HepG2 (cell line): ENCODE measurements at regions not wholly inside any gene's neighbourhood (a gene's known extent, or its start where the extent isn't known, plus 50 kb on each side); places are given as distances from the start of the nearest gene placed in this dataset.

Experiments used
- ATAC-seq: fragments of 200-7000 bp; cut with Tn5 transposase; 3 replicates; pipeline ENCODE4 v1.9.1; 2020; ENCODE audit warnings: mild to moderate bottlenecking, moderate library complexity
- BruUV-seq: library from RNA; stranded (reverse); fragments of 400-500 nt; replicated peaks from 2 replicates; lab custom pipeline; 2021; lab: Mats Ljungman, UMichigan
- CTCF ChIA-PET: fragments of 300-600 bp; formaldehyde crosslinking; extraction: SDS; loops from one replicate; lab custom pipeline; 2021; ENCODE audit warnings: low total read pairs, inconsistent platforms, low intra/inter-chr PET ratio; lab: Yijun Ruan, JAX
- POLR2A ChIA-PET: fragments of 350-600 bp; sonication (Branson Sonifier 250); formaldehyde crosslinking; loops from one replicate; lab custom pipeline; 2020; ENCODE audit warnings: antibody characterized with exemption, inconsistent platforms; lab: Yijun Ruan, JAX
- DNase-seq: peaks from one replicate; pipeline ENCODE4 v3.0.0-alpha.2; 2015; ENCODE audit warnings: low spot score
- FAIRE-seq: peaks from 3 replicates; lab custom pipeline; 2011; peaks lifted over from hg19 to GRCh38; lab: Jason Lieb, UNC
- H2AFZ ChIP-seq: one replicate; pipeline ENCODE4 v1.6.1; 2011; ENCODE audit warnings: low read length, inconsistent platforms
- H3K27ac ChIP-seq: fragments of 300-600 bp; 3 replicates; pipeline ENCODE4 v1.8.0; 2011; ENCODE audit warnings: mixed run types, mild to moderate bottlenecking, mixed read lengths, low read length, inconsistent platforms; ENCODE audit not compliant: insufficient read depth; ENCODE audit errors: extremely low read length
- H3K27me3 ChIP-seq, 2 experiments: fragments of 200-600 bp in 1 of 2; 2 replicates in 1 of 2; 3 replicates in 1 of 2; pipeline versions ENCODE4 v1.6.0 to v1.8.0; 2011; ENCODE audit warnings: low read length in 2 of 2, mild to moderate bottlenecking in 2 of 2, moderate library complexity in 2 of 2, inconsistent platforms in 1 of 2; ENCODE audit not compliant: insufficient read depth in 2 of 2, control insufficient read depth in 1 of 2
- H3K36me3 ChIP-seq, 2 experiments: fragments of 200-600 bp in 1 of 2; replicated peaks in 1 of 2; 2 replicates in 1 of 2; 3 replicates in 1 of 2; pipeline versions ENCODE4 v1.5.1 to v1.8.0; 2011; ENCODE audit warnings: low read length in 2 of 2, inconsistent platforms in 1 of 2; ENCODE audit not compliant: insufficient read depth in 2 of 2, control insufficient read depth in 1 of 2
- H3K4me1 ChIP-seq: 2 replicates; pipeline ENCODE4 v1.5.1; 2012; ENCODE audit warnings: low read length, inconsistent platforms; ENCODE audit not compliant: insufficient read depth
- H3K4me2 ChIP-seq: 2 replicates; pipeline ENCODE4 v1.6.0; 2011; ENCODE audit warnings: low read depth, low read length, inconsistent platforms
- H3K4me3 ChIP-seq, 3 experiments: fragments of 200-600 bp in 1 of 3; sonication (generic), shearing (Covaris generic) in 1 of 3; replicated peaks in 1 of 3; 2 replicates each; pipeline ENCODE4 v1.5.1; 2011 to 2016; ENCODE audit warnings: low read length in 3 of 3, inconsistent platforms in 2 of 3, low read depth in 2 of 3, mild to moderate bottlenecking in 2 of 3, control low read depth in 1 of 3, mixed read lengths in 1 of 3; ENCODE audit not compliant: insufficient read depth in 1 of 3
- H3K79me2 ChIP-seq: one replicate; pipeline ENCODE4 v1.6.1; 2011; ENCODE audit warnings: low read length, inconsistent platforms; ENCODE audit not compliant: insufficient read depth
- H3K9ac ChIP-seq: 2 replicates; pipeline ENCODE4 v1.6.0; 2011; ENCODE audit warnings: mild to moderate bottlenecking, low read depth, low read length, inconsistent platforms; ENCODE audit not compliant: insufficient read depth
- H3K9me3 ChIP-seq: 2 replicates; pipeline ENCODE4 v1.5.1; 2012; ENCODE audit warnings: mild to moderate bottlenecking, low read length
- H4K20me1 ChIP-seq: 2 replicates; pipeline ENCODE4 v1.6.0; 2011; ENCODE audit warnings: inconsistent platforms, mild to moderate bottlenecking, low read length, moderate library complexity; ENCODE audit not compliant: insufficient read depth
- ATF5 ChIP-seq: sonication (generic); formaldehyde crosslinking; IDR thresholded peaks from 2 replicates; pipeline ENCODE4 v1.4.0; 2020; ENCODE audit warnings: mild to moderate bottlenecking, low read depth, missing genetic modification reagents
- BORCS8-MEF2B ChIP-seq: sonication (generic); formaldehyde crosslinking; IDR thresholded peaks from 2 replicates; pipeline ENCODE4 v1.8.0; 2022; ENCODE audit warnings: mild to moderate bottlenecking, missing genetic modification reagents
- E2F5 ChIP-seq: sonication (generic); formaldehyde crosslinking; conservative IDR thresholded peaks from 2 replicates; pipeline ENCODE4 v1.4.0; 2020; ENCODE audit warnings: missing genetic modification reagents
- FOXJ3 ChIP-seq: sonication (generic); formaldehyde crosslinking; IDR thresholded peaks from 2 replicates; pipeline ENCODE4 v1.4.0; 2020; ENCODE audit warnings: missing genetic modification reagents, mild to moderate bottlenecking, borderline replicate concordance
- GATAD2A ChIP-seq: IDR thresholded peaks from 2 replicates; pipeline ENCODE4 v1.6.1; 2016
- HINFP ChIP-seq: sonication (generic); formaldehyde crosslinking; IDR thresholded peaks from 2 replicates; pipeline ENCODE4 v1.4.0; 2020; ENCODE audit warnings: low read depth, mild to moderate bottlenecking, missing genetic modification reagents
- HOXA3 ChIP-seq: sonication (generic); formaldehyde crosslinking; IDR thresholded peaks from 2 replicates; pipeline ENCODE4 v1.5.0; 2020; ENCODE audit warnings: missing genetic modification reagents
- HOXA9 ChIP-seq: sonication (generic); formaldehyde crosslinking; IDR thresholded peaks from 2 replicates; pipeline ENCODE4 v1.8.1; 2022; ENCODE audit warnings: missing genetic modification reagents, mild to moderate bottlenecking, moderate library complexity, borderline replicate concordance
- ISL2 ChIP-seq: sonication (generic); formaldehyde crosslinking; IDR thresholded peaks from 2 replicates; pipeline ENCODE4 v1.5.0; 2020; ENCODE audit warnings: missing genetic modification reagents
- KLF16 ChIP-seq, 2 experiments: sonication (generic) in 1 of 2; formaldehyde crosslinking in 1 of 2; IDR thresholded peaks; 2 replicates each; pipeline versions ENCODE4 v1.6.1 to v1.8.0; 2016 to 2023; ENCODE audit warnings: missing genetic modification reagents in 2 of 2, missing compliant biosample characterization in 1 of 2
- NFRKB ChIP-seq: fragments of 450-650 bp; IDR thresholded peaks from 2 replicates; pipeline ENCODE4 v1.6.1; 2017
- TFDP1 ChIP-seq: IDR thresholded peaks from 2 replicates; pipeline ENCODE4 v1.6.1; 2016; ENCODE audit warnings: missing compliant biosample characterization, missing genetic modification reagents, borderline replicate concordance
- THAP7 ChIP-seq: sonication (generic); formaldehyde crosslinking; IDR thresholded peaks from 2 replicates; pipeline ENCODE4 v1.8.1; 2023; ENCODE audit warnings: mild to moderate bottlenecking, missing genetic modification reagents
- ZNF263 ChIP-seq: sonication (generic); formaldehyde crosslinking; IDR thresholded peaks from 2 replicates; pipeline ENCODE4 v1.4.0; 2020; ENCODE audit warnings: missing genetic modification reagents
- ZNF720 ChIP-seq: sonication (generic); formaldehyde crosslinking; IDR thresholded peaks from 2 replicates; pipeline ENCODE4 v1.4.0; 2020; ENCODE audit warnings: missing genetic modification reagents
- WGBS: methylation state at CpG from one replicate; pipeline ENCODE4 v1.1.6; 2017; ENCODE audit warnings: low lambda C conversion rate; 5-methylcytosine and 5-hydroxymethylcytosine counted together
- in situ Hi-C: cut with HindIII; loops from 2 replicates; pipeline ENCODE4 v1.10.0; 2017; ENCODE audit warnings: low pct_unique_long_range_greater_than_20kb; ENCODE audit not compliant: extremely low pct_ligation_motif_present
- intact Hi-C: fragments of 100-400 bp; cut with micrococcal nuclease; formaldehyde crosslinking; loops from one replicate; pipeline ENCODE4 v1.10.0; 2022; ENCODE audit not compliant: unreplicated experiment

GRCh38 chr2:14902953-14903352 lies 270.4 kb downstream of the LRATD1 start:
- no TSS peak for BruUV-seq
- Histone ChIP-seq H3K27ac (no peak overlapping the region), H3K9ac (no peak overlapping the region), H4K20me1 (no peaks in the 10 kb centered on the region), H3K4me1 (no peaks in the 10 kb centered on the region), H3K36me3 (no peaks in the 10 kb centered on the region), H3K4me2 (no peak overlapping the region), H3K79me2 (no peaks in the 10 kb centered on the region), H2AFZ (no peak overlapping the region), H3K9me3 (no peaks in the 10 kb centered on the region), H3K27me3 (0 out of 5 replicates have a peak, but pooled peaks cover 0 to 4% of the 10 kb centered on the region in 2 experiments), H3K4me3 (no peak overlapping the region)
- POLR2A ChIA-PET, result no interaction called here
- FAIRE-seq (no peak), DNase-seq (no peak), ATAC-seq (no peak)
- in situ Hi-C loops, result loop anchor here (25.0 kb wide), 1 partner anchor 684 kb away; the partner anchor contains the start of gene DDX1
- intact Hi-C loops, result loop anchor here (10.0 kb wide), 2 partner anchors 252 to 268 kb away; partner anchors contain the start of gene LRATD1
- WGBS, result 0% methylated on average over 1 of the region's 1 CpG
- TF ChIP-seq HOXA3 (CRISPR knock-in tag) (no peak), GATAD2A (no peak), THAP7 (CRISPR knock-in tag) (no peak), ZNF263 (CRISPR knock-in tag) (no peak), KLF16 (CRISPR knock-in tag; IDR thresholded peaks at IDR 0.05) (no peak), NFRKB (no peak), TFDP1 (CRISPR knock-in tag) (no peak), HOXA9 (CRISPR knock-in tag) (no peak), ATF5 (CRISPR knock-in tag) (no peak), ZNF720 (CRISPR knock-in tag) (no peak), ISL2 (CRISPR knock-in tag) (no peak), FOXJ3 (no peak), BORCS8-MEF2B (no peak), HINFP (CRISPR knock-in tag) (no peak), E2F5 (no peak)
- CTCF ChIA-PET, result interaction anchor here (1.5 kb wide), 2 partner anchors 256 to 1856 kb away, joined by 9 to 10 read pairs; no protein-coding TSS in a partner anchor
